ENCODE measurements at regions not wholly inside any gene's neighbourhood (a gene's known extent, or its start where the extent isn't known, plus 50 kb on each side); places are given as distances from the start of the nearest gene placed in this dataset.
"Not testable (repeated sequence)": the region's sequence is repeated elsewhere in the genome, so short reads cannot be mapped to it uniquely, and the experiment has no call there.

DNA sequence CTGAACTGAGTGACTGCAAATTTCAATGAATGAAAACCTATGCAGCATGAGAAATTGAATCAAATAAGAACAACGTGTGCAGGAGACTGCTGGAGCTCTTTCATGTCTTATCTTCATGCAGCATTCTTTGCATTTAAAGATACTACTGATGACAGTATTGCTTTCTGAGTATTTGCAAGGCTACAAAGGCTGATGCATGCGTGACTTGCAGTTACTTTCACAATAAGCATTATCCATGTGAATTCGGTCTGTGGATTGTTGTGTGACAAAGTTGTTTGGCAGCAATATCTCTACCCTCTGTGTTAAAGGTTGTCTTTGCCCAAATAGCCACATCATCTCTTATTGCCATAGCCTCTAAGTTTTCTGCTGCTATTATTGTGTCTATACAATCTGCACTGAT is 102.1 kb upstream of the FBXL17 start:
- TF ChIP-seq, protein P1, sequence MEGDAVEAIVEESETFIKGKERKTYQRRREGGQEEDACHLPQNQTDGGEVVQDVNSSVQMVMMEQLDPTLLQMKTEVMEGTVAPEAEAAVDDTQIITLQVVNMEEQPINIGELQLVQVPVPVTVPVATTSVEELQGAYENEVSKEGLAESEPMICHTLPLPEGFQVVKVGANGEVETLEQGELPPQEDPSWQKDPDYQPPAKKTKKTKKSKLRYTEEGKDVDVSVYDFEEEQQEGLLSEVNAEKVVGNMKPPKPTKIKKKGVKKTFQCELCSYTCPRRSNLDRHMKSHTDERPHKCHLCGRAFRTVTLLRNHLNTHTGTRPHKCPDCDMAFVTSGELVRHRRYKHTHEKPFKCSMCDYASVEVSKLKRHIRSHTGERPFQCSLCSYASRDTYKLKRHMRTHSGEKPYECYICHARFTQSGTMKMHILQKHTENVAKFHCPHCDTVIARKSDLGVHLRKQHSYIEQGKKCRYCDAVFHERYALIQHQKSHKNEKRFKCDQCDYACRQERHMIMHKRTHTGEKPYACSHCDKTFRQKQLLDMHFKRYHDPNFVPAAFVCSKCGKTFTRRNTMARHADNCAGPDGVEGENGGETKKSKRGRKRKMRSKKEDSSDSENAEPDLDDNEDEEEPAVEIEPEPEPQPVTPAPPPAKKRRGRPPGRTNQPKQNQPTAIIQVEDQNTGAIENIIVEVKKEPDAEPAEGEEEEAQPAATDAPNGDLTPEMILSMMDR (IDR thresholded peaks at IDR 0.05; ENCODE audit: low read depth, low read length), result no peak
- no peak overlapping the region for H3K4me3 ChIP-seq (ENCODE audit: low read depth, low read length)

- TF ChIP-seq, protein P1 (IDR thresholded peaks at IDR 0.05; ENCODE audit: low read depth, low read length), result no peak
- no peak overlapping the region for H3K4me3 ChIP-seq (ENCODE audit: low read depth, low read length)
Observed at GRCh38 chr5:108481355-108481931, 99.5 kb upstream of the FBXL17 start.

DNA sequence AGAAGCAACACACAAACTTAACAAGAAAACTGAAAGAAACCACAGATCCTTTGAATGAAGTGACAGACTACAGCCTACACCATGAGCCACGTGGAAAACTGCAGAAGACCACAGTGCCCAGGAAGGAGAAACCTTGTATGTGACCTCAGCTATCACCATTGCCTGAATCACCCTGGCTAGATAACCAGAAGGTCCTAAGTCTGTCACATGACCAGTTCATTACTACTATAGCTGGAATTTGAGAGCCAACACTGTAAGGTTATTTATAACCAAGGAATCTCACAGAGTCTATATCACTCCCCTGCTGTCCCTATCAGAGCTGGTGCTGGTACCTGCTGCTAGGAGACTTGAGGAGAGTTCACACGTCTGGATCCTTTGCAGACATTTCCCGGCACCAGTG is 90.3 kb upstream of the FBXL17 start:
- TF ChIP-seq, protein P1 (IDR thresholded peaks at IDR 0.05; ENCODE audit: low read depth, low read length), result no peak
- H3K4me3 ChIP-seq (ENCODE audit: low read depth, low read length), result no peak overlapping the region

DNA sequence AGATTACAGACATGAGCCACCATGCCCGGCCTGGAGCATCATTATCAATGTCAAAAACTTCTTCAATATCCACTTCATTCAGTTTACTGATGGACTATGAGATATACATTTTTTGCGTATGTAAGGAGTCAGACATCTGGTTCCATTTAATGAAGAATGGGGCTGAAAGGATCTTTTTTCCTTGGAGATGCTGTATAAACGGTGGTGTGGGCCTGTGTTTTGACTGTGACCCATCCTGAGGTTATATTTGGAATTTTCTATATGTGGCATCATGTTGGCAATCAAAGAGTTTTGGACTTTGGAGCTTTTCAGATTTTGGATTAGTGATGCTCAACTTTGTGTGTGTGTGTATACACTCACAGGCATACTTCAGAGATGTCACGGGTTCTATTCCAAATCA is 85.7 kb upstream of the FBXL17 start:
- TF ChIP-seq, protein P1 (IDR thresholded peaks at IDR 0.05; ENCODE audit: low read depth, low read length), result no peak
- no peak overlapping the region for H3K4me3 ChIP-seq (ENCODE audit: low read depth, low read length)

GRCh38 chr5:108461628-108462367 is 79.9 kb upstream of the FBXL17 start:
- H3K4me3 ChIP-seq (ENCODE audit: low read depth, low read length), result no peak overlapping the region
- TF ChIP-seq, protein P1 (IDR thresholded peaks at IDR 0.05; ENCODE audit: low read depth, low read length), result no peak

GRCh38 chr5:108459769-108460168 is 77.9 kb upstream of the FBXL17 start:
- no peak overlapping the region for H3K4me3 ChIP-seq (ENCODE audit: low read depth, low read length)
- TF ChIP-seq, protein P1 (IDR thresholded peaks at IDR 0.05; ENCODE audit: low read depth, low read length), result no peak

GRCh38 chr5:108451269-108451668 is 69.4 kb upstream of the FBXL17 start:
- H3K4me3 ChIP-seq (ENCODE audit: low read depth, low read length), result no peak overlapping the region
- TF ChIP-seq, protein P1 (IDR thresholded peaks at IDR 0.05; ENCODE audit: low read depth, low read length), result no peak

GRCh38 chr5:108444130-108444529 is 62.2 kb upstream of the FBXL17 start:
- not testable (repeated sequence) for H3K4me3 ChIP-seq (ENCODE audit: low read depth, low read length)

DNA sequence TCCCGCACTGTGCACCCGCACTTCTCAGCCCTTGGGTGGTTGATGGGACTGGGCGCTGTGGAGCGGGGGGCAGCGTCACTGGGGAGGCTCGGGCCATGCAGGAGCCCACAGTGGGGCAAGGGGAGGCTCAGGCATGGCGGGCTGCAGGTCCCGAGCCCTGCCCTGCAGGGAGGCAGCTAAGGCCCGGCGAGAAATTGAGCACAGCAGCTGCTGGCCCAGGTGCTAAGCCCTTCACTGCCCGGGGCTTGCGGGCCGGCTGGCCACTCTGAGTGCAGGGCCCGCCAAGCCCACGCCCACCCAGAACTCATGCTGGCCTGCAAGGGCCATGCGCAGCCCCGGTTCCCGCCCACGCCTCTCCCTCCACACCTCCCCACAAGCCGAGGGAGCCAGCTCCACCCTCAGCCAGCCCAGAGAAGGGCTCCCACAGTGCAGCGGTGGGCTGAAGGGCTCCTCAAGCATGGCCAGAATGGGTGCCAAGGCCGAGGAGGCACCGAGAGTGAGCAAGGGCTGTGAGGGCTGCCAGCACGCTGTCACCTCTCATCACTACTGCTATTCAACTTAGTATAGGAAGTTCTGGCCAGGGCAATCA is 60.3 kb upstream of the FBXL17 start:
- H3K4me3 ChIP-seq (ENCODE audit: low read depth, low read length), result not testable (repeated sequence)
